DMS53 (cell line): ENCODE measurements at regions not wholly inside any gene's neighbourhood (a gene's known extent, or its start where the extent isn't known, plus 50 kb on each side); places are given as distances from the start of the nearest gene placed in this dataset.
"Not testable (repeated sequence)": the region's sequence is repeated elsewhere in the genome, so short reads cannot be mapped to it uniquely, and the experiment has no call there.

Experiments used
- DNase-seq: peaks from one replicate; lab custom pipeline; 2025; lab: John Stamatoyannopoulos, UW

- not testable (repeated sequence) for DNase-seq
Observed at GRCh38 chr5:44756097-44756496, 52.6 kb upstream of the MRPS30 start.

GRCh38 chr5:44747396-44747795 lies 61.4 kb upstream of the MRPS30 start:
- no peak for DNase-seq

DNA sequence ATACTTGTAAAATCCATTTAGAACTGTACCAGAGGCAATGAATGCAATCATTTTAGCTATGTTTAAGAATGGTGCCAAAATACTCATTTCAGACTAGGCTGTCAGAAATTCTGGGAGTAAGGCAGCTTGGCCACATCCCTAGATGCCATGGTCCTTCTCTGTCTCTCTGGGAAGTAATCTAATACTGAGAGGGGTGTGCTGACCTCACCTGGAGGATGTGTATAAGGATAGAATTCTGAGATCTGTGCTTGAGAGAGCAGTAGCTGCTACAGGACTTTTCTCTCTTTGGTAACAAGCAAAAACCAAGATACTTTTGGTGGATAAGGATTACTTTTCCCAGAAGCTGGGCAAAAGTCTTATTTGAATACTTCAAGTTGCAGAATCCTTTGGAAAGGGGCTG lies 68.1 kb upstream of the MRPS30 start:
- no peak for DNase-seq

DNA sequence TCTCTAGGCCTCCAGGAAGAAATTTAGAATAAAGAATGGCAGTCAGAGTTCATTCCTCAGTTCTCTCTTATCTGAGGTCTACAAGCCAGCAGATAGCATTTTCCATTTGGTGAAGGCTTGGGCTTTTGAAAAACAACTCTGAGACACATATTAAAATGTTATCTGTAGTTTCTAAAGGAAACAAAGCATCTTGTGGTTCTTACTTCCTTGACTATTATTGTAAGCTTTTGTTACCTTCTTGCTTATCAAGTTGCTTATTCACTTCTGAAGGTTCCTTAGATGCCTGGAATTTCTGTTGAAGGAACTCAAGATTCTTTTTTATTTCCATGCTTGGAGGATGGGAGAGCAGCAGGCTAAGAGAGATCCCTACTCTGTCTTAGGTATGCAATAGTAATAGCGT lies 79.2 kb upstream of the MRPS30 start:
- no peak for DNase-seq

GRCh38 chr5:44727100-44727499 lies 81.6 kb upstream of the MRPS30 start:
- DNase-seq = no peak

GRCh38 chr5:44719856-44720255 lies 88.9 kb upstream of the MRPS30 start:
- peak; percentile 22 for DNase-seq

- no peak for DNase-seq
Observed at GRCh38 chr5:44714871-44715561, 93.7 kb upstream of the MRPS30 start.

- no peak for DNase-seq
Observed at GRCh38 chr5:44713446-44713845, 95.3 kb upstream of the MRPS30 start.

DNA sequence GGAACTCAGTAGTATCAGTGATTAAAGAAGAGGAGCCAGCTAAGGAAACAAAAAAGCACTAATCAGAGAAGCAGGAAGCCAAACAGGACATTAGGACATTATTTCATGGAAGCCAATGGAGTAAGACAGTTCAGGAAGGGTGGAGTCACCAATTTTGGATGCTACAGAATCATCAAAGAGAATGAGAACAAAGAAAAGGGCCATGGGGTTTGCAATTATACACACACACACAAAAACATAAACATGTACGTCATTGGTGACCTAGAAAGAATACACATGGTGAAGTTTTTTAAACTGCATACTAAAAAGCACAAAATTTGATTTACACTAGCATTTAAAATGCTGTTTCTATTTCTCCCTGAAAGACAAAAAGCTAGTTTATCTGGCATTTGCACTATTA lies 96.8 kb upstream of the MRPS30 start:
- no peak for DNase-seq

DNA sequence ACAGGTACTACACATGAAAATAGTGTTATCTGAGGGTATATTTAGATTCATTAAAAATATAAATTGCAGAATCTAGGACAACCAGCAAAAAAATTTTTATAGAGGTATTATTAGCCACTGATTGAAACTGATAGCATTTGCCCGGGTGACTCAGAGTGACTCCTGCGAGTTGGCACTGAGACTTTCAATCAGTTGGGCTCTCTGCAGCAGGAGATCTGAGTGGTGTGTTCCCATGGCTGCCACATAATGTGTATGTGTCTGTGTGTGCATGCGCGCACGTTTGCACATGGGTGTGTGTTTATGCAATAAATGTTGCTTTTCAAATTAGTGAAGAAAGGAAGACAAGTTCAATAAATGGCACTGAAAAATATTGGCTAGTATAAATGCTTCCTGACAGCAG lies 100.1 kb upstream of the MRPS30 start:
- DNase-seq = no peak

DNA sequence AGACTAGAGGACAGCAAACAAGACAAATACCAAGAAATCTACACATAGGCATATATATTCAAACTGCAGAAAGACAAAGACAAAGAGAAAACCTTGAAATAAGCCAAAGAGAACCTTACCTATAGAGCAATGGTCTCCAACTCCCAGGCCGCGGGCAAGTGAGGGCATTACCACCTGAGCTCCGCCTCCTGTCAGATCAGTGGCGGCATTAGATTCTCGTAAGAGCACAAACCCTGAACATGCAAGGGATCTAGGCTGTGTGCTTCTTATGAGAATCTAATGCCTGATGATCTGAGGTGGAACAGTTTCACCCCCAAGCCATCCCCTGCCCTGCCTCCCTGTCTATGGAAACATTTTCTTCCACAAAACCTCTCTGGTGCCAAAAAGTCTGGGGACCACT lies 101.0 kb upstream of the MRPS30 start:
- DNase-seq = no peak

- no peak for DNase-seq
Observed at GRCh38 chr5:44697025-44697424, 111.7 kb upstream of the MRPS30 start.

- DNase-seq = no peak
Observed at GRCh38 chr5:44695259-44695658, 113.5 kb upstream of the MRPS30 start.

- peak; percentile 73 for DNase-seq
Observed at GRCh38 chr5:44691802-44692201, 116.9 kb upstream of the MRPS30 start.

DNA sequence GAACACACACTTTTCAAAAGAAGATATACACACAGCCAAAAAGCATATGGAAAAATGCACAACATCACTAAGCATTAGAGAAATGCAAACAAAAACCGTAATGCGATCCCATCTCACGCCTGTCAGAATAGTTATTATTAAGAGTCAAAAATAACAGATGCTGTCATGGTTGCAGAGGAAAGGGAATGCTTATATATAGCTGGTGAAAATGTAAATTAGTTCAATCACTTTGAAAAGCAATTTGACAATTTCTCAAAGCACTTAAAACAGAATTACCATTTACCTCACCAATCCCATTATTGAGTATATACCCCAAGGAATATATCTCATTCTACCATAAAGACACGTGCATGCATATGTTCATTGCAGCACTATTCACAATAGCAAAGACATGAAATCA lies 126.8 kb upstream of the MRPS30 start:
- DNase-seq = peak; percentile 42

DNA sequence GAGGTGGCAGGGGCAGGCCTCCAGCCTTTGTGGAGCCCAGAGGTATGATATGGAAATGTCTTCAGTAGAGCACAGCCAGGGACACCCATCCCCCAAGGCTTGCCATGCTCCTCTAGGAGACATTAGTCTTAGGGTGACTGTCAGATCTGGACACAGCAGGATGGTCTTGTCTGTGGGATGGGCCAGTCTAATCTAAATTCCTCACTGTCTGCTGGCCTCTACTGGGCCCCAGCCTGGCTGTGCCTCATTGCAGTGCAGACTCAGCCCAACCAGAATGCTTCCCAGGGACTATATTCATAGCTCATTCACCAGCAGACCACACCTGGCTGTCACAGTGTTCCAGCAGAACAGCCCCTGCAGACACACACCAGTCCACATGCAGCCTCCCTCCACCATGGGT lies 129.5 kb upstream of the MRPS30 start:
- no peak for DNase-seq

DNA sequence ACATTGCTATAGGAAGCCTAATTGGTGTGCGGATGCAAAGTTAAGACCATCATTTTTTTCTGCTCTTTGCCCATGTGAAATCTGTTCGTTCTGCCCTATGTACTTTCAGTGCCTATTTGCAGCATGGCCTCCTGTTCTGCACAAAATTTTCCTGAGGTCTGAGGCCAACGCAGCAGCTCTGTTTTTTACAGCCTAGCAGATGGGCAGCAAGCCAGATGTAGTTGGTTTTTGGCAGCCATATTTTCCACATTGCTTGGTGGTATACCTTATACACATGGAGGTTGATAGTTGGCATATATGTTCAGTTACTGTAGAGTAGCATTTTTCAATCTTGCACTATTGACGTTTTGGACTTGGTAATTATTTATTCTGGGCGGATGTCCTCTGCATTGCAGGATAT lies 133.5 kb upstream of the MRPS30 start:
- DNase-seq = no peak

- DNase-seq = no peak
Observed at GRCh38 chr5:44674461-44674860, 134.3 kb upstream of the MRPS30 start.

DNA sequence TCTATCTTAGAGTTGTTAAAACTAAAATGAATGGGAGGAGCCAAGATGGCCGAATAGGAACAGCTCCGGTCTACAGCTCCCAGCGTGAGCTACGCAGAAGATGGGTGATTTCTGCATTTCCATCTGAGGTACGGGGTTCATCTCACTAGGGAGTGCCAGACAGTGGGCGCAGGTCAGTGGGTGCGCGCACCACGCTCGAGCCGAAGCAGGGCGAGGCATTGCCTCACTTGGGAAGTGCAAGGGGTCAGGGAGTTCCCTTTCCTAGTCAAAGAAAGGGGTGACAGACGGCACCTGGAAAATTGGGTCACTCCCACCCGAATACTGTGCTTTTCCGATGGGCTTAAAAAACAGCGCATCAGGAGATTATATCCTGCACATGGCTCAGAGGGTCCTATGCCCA lies 140.3 kb upstream of the MRPS30 start:
- not testable (repeated sequence) for DNase-seq

GRCh38 chr5:44665101-44665701 lies 143.5 kb upstream of the MRPS30 start:
- DNase-seq = no peak

GRCh38 chr5:44664711-44665100 lies 144.0 kb upstream of the MRPS30 start:
- peak; percentile 30 for DNase-seq

- DNase-seq = peak; percentile 77
Observed at GRCh38 chr5:44663991-44664710, 144.6 kb upstream of the MRPS30 start.

DNA sequence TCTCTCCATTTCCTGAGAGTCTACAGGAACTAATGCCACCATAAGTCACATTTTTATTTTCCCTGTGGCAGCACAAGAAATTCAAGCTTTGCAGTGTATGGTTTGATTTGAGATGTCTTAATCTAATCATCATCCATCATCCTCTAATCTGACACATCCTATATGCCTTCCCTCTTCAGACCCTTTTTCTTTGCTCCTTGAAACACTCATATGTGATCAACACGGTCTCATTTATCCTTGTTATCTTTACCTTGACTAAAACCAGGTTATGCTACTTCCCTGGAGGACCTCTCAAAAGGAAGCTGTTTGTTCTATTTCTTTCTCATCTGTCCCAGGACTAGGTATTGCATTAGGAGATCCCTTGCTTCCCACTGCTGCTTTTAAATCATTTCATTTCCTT lies 146.9 kb upstream of the MRPS30 start:
- no peak for DNase-seq
